ENCODE measurements at regions not wholly inside any gene's neighbourhood (a gene's known extent, or its start where the extent isn't known, plus 50 kb on each side); places are given as distances from the start of the nearest gene placed in this dataset.

GRCh38 chr6:98670045-98670746 is 164.2 kb upstream of the POU3F2 start:
- TF ChIP-seq CTCF (IDR thresholded peaks at IDR 0.05 in 2 of 3, conservative IDR thresholded peaks at IDR 0.05 in 1 of 3; ENCODE audit: borderline replicate concordance in 1 of 3, insufficient read depth in 1 of 3, low read depth in 2 of 3, low read length in 2 of 3) (no peak), POLR2A (IDR thresholded peaks at IDR 0.05; ENCODE audit: borderline replicate concordance, extremely low read depth, insufficient read depth, insufficient read length) (no peak), ELF1 (IDR thresholded peaks at IDR 0.05; ENCODE audit: borderline replicate concordance, low read depth) (no peak), MAX (IDR thresholded peaks at IDR 0.05) (no peak), EZH2 (IDR thresholded peaks at IDR 0.05) (no peak), POLR2AphosphoS5 (IDR thresholded peaks at IDR 0.05; ENCODE audit: low read depth, low read length) (no peak), YY1 (IDR thresholded peaks at IDR 0.05; ENCODE audit: extremely low read depth, insufficient replicate concordance, low read depth, low read length) (no peak), ATF3 (IDR thresholded peaks at IDR 0.05) (no peak), TCF7L2 (IDR thresholded peaks at IDR 0.05; ENCODE audit: borderline replicate concordance, extremely low read depth, insufficient read depth, insufficient read length) (no peak), SIN3A (IDR thresholded peaks at IDR 0.05; ENCODE audit: low read depth) (no peak)

Data from HCT116 (cell line).